OCI-LY1 (cell line): ENCODE measurements at regions not wholly inside any gene's neighbourhood (a gene's known extent, or its start where the extent isn't known, plus 50 kb on each side); places are given as distances from the start of the nearest gene placed in this dataset.

Experiments
- EZH2 ChIP-seq: fragments of 200-600 bp; sonication (generic), shearing (Covaris generic); IDR thresholded peaks from 2 replicates; pipeline ENCODE4 v1.8.0; 2017; ENCODE audit warnings: borderline replicate concordance, mixed run types, mild to moderate bottlenecking, antibody characterized with exemption, low read length, moderate library complexity, mixed read lengths
- TF ChIP-seq, protein P1 (sequence below): fragments of 200-600 bp; sonication (generic), shearing (Covaris generic); IDR thresholded peaks from 2 replicates; pipeline ENCODE4 v1.5.1; 2017; ENCODE audit warnings: mild to moderate bottlenecking, antibody characterized with exemption, low read length, moderate library complexity, mixed read lengths

DNA sequence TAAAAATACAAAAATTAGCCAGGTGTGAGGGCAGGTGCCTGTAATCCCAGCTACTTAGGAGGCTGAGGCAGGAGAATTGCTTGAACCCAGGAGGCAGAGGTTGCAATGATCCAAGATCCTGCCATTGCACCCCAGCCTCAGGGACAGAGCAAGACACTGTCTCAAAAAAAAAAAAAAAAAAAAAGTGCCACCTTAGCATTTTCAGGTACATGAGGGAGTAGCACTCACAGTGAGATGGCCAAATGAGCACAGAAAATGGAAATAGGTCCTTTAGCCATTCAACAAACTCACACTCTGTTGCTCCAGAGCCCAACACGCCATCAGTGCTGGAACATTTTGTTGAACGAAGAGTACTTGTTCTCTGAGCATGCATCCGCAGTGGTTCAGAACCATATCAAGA, 75.2 kb upstream of the MYL2 start:
- TF ChIP-seq, protein P1, sequence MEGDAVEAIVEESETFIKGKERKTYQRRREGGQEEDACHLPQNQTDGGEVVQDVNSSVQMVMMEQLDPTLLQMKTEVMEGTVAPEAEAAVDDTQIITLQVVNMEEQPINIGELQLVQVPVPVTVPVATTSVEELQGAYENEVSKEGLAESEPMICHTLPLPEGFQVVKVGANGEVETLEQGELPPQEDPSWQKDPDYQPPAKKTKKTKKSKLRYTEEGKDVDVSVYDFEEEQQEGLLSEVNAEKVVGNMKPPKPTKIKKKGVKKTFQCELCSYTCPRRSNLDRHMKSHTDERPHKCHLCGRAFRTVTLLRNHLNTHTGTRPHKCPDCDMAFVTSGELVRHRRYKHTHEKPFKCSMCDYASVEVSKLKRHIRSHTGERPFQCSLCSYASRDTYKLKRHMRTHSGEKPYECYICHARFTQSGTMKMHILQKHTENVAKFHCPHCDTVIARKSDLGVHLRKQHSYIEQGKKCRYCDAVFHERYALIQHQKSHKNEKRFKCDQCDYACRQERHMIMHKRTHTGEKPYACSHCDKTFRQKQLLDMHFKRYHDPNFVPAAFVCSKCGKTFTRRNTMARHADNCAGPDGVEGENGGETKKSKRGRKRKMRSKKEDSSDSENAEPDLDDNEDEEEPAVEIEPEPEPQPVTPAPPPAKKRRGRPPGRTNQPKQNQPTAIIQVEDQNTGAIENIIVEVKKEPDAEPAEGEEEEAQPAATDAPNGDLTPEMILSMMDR: no peak
- TF ChIP-seq EZH2: no peak
